CD14-positive monocyte (primary cell): ENCODE measurements at regions not wholly inside any gene's neighbourhood (a gene's known extent, or its start where the extent isn't known, plus 50 kb on each side); places are given as distances from the start of the nearest gene placed in this dataset.

ENCODE experiments used
- DNase-seq, 3 donors: peaks; one replicate each; pipeline ENCODE4 v3.0.0-alpha.2; 2011 to 2022
- H2AFZ ChIP-seq: 2 replicates; pipeline ENCODE4 v1.6.0; 2012; ENCODE audit warnings: mild to moderate bottlenecking, low read depth, low read length, inconsistent platforms; ENCODE audit not compliant: insufficient read depth, poor library complexity, severe bottlenecking
- H3K27ac ChIP-seq, 2 donors: 1 replicate in 1 of 2; 2 replicates in 1 of 2; pipeline ENCODE4 v1.5.1; 2012 to 2013; ENCODE audit warnings: low read length in 2 of 2, control low read depth in 1 of 2, inconsistent platforms in 1 of 2, low read depth in 1 of 2, mild to moderate bottlenecking in 1 of 2
- H3K27me3 ChIP-seq, 2 donors: one replicate each; pipeline versions ENCODE4 v1.6.0 to v1.6.1; 2011 to 2013; ENCODE audit warnings: low read length in 2 of 2; ENCODE audit not compliant: control insufficient read depth in 2 of 2, insufficient read depth in 2 of 2
- H3K36me3 ChIP-seq, 2 donors: replicated peaks in 1 of 2; 1 replicate in 1 of 2; 2 replicates in 1 of 2; pipeline versions ENCODE4 v1.5.1 to v1.6.1; 2012 to 2013; ENCODE audit warnings: low read length in 2 of 2, control low read depth in 1 of 2, inconsistent platforms in 1 of 2, mild to moderate bottlenecking in 1 of 2; ENCODE audit not compliant: insufficient read depth in 2 of 2, control insufficient read depth in 1 of 2
- H3K4me1 ChIP-seq, 2 donors: 1 replicate in 1 of 2; 2 replicates in 1 of 2; pipeline versions ENCODE4 v1.5.1 to v1.6.1; 2012 to 2013; ENCODE audit warnings: low read length in 2 of 2, control low read depth in 1 of 2, inconsistent platforms in 1 of 2, mild to moderate bottlenecking in 1 of 2, moderate library complexity in 1 of 2; ENCODE audit not compliant: insufficient read depth in 2 of 2, control insufficient read depth in 1 of 2
- H3K4me2 ChIP-seq: replicated peaks from 2 replicates; pipeline ENCODE3; 2012; ENCODE audit warnings: low read length, moderate library complexity, mild to moderate bottlenecking; ENCODE audit not compliant: poor library complexity, severe bottlenecking; ENCODE audit errors: extremely low read depth
- H3K4me3 ChIP-seq, 3 experiments: fragments of 200-600 bp in 1 of 3; sonication (generic) in 1 of 3; replicated peaks in 1 of 3; 1 replicate in 2 of 3; 2 replicates in 1 of 3; pipeline ENCODE4 v1.5.1; 2011 to 2013; ENCODE audit warnings: low read length in 3 of 3, mild to moderate bottlenecking in 3 of 3, control low read depth in 2 of 3, low read depth in 2 of 3, inconsistent platforms in 1 of 3, moderate library complexity in 1 of 3
- H3K79me2 ChIP-seq: 2 replicates; pipeline ENCODE4 v1.6.0; 2012; ENCODE audit warnings: mild to moderate bottlenecking, control low read depth, inconsistent platforms, low read length, moderate library complexity; ENCODE audit not compliant: insufficient read depth
- H3K9ac ChIP-seq: 2 replicates; pipeline ENCODE4 v1.6.0; 2017; ENCODE audit warnings: low read length, mild to moderate bottlenecking; ENCODE audit not compliant: insufficient read depth, poor library complexity, severe bottlenecking
- H3K9me3 ChIP-seq, 2 donors: replicated peaks in 1 of 2; 1 replicate in 1 of 2; 2 replicates in 1 of 2; pipeline versions ENCODE4 v1.5.1 to v1.6.1; 2012 to 2013; ENCODE audit warnings: low read length in 2 of 2, control low read depth in 1 of 2; ENCODE audit not compliant: control insufficient read depth in 1 of 2, insufficient read depth in 1 of 2
- H4K20me1 ChIP-seq: 2 replicates; pipeline ENCODE4 v1.6.0; 2012; ENCODE audit warnings: mild to moderate bottlenecking, low read length, control low read depth, moderate library complexity; ENCODE audit not compliant: insufficient read depth
- H3K27ac Mint-ChIP-seq, 7 donors: one replicate each; pipeline ENCODE4 v1.8.0; 2020; ENCODE audit warnings: mild to moderate bottlenecking in 7 of 7, mixed read lengths in 7 of 7, moderate library complexity in 6 of 7, inconsistent platforms in 2 of 7
- H3K27me3 Mint-ChIP-seq, 3 donors: one replicate each; pipeline ENCODE4 v1.8.0; 2021 to 2022; ENCODE audit warnings: low read depth in 3 of 3, mild to moderate bottlenecking in 3 of 3, mixed read lengths in 3 of 3, moderate library complexity in 3 of 3, inconsistent platforms in 1 of 3
- H3K36me3 Mint-ChIP-seq, 2 donors: one replicate each; pipeline ENCODE4 v1.8.0; 2020; ENCODE audit warnings: mixed read lengths in 2 of 2, inconsistent platforms in 1 of 2, mild to moderate bottlenecking in 1 of 2
- H3K4me1 Mint-ChIP-seq: one replicate; pipeline ENCODE4 v1.8.0; 2020; ENCODE audit warnings: mild to moderate bottlenecking, mixed read lengths
- H3K4me3 Mint-ChIP-seq, 2 donors: one replicate each; pipeline ENCODE4 v1.8.0; 2020; ENCODE audit warnings: mild to moderate bottlenecking in 2 of 2, mixed read lengths in 2 of 2, moderate library complexity in 1 of 2
- H3K9me3 Mint-ChIP-seq, 7 donors: one replicate each; pipeline ENCODE4 v1.8.0; 2020 to 2022; ENCODE audit warnings: mixed read lengths in 7 of 7, mild to moderate bottlenecking in 6 of 7, moderate library complexity in 6 of 7, inconsistent platforms in 2 of 7
- CTCF ChIP-seq: fragments of 200-600 bp; IDR thresholded peaks from one replicate; pipeline ENCODE4 v1.8.0; 2022; ENCODE audit warnings: antibody characterized with exemption, mild to moderate bottlenecking
- WGBS: methylation state at CpG from one replicate; pipeline ENCODE4 v1.1.5; 2013; ENCODE audit warnings: missing lambda C conversion rate; ENCODE audit not compliant: insufficient coverage; 5-methylcytosine and 5-hydroxymethylcytosine counted together
- intact Hi-C, 2 donors: fragments of 100-400 bp; cut with micrococcal nuclease; formaldehyde crosslinking; loops; one replicate each; pipeline versions ENCODE4 v1.15.0 to v1.15.1; 2023

DNA sequence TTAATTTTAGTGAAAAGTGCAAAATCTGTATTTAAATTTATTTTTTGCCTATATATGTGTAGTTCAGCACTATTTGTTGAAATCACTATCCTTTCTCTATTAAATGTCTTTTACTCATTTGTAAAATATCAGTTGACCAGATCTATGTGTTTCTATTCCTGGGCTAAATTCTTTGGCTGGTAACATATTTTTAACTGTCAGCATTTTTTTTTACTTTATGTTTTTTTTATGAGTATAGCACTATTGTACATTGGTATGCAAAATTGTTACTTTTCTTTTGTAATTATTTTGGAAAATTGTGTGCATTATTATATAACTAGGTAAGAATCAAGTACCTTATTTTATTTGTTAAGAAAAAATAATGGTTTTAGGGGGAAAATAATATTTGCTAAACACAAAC, 582.8 kb upstream of the ADGRB3 start:
- H3K4me3 ChIP-seq, result no peak overlapping the region
- no peak overlapping the region for H2AFZ ChIP-seq
- no peaks in the 10 kb centered on the region for H3K9me3 ChIP-seq
- Mint-ChIP-seq H3K27ac (no peak overlapping the region), H3K4me3 (no peak overlapping the region), H3K36me3 (no peaks in the 10 kb centered on the region), H3K4me1 (no peaks in the 10 kb centered on the region), H3K9me3 (peaks cover 0 to 6% (median 0%) of the 10 kb centered on the region in 7 donors), H3K27me3 (no peaks in the 10 kb centered on the region)
- H3K4me2 ChIP-seq, result no peak overlapping the region
- no peak overlapping the region for H3K27ac ChIP-seq
- intact Hi-C loops, result no loop called here
- H4K20me1 ChIP-seq, result no peaks in the 10 kb centered on the region
- no peaks in the 10 kb centered on the region for H3K36me3 ChIP-seq
- no peaks in the 10 kb centered on the region for H3K4me1 ChIP-seq
- H3K9ac ChIP-seq, result no peak overlapping the region
- TF ChIP-seq CTCF, result no peak
- no peaks in the 10 kb centered on the region for H3K27me3 ChIP-seq
- no peaks in the 10 kb centered on the region for H3K79me2 ChIP-seq
- no peak for DNase-seq

DNA sequence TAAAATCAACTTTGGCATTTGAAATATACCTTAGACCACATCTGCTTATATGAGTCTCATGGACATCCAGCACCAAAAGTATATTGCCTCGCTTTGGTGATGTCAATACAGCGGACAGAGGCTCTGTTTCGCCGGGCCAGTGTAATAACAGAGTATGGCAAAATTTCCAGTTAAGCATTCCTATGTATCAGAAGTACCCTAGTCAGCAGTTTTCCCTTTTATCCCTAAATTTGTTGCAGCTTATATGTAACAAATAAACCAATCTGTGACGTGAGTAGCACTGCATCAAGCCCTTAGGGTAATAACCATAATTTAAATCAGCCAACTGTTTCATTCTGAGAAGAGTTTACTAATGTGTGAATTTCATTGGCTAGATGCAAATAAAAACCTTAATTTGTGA, 585.5 kb upstream of the ADGRB3 start:
- no peak overlapping the region for H3K9ac ChIP-seq
- H3K27me3 Mint-ChIP-seq, result no peaks in the 10 kb centered on the region
- H3K4me1 Mint-ChIP-seq, result no peaks in the 10 kb centered on the region
- peaks cover 0 to 3% (median 0%) of the 10 kb centered on the region in 7 donors for H3K9me3 Mint-ChIP-seq
- H3K36me3 Mint-ChIP-seq, result no peaks in the 10 kb centered on the region
- no CpG with 5 or more reads among the region's 5 CpGs for whole genome bisulfite sequencing
- no peaks in the 10 kb centered on the region for H4K20me1 ChIP-seq
- H3K4me1 ChIP-seq, result no peaks in the 10 kb centered on the region
- H3K4me2 ChIP-seq, result no peak overlapping the region
- H3K36me3 ChIP-seq, result no peaks in the 10 kb centered on the region
- no peak for DNase-seq
- no peak overlapping the region for H2AFZ ChIP-seq
- TF ChIP-seq CTCF, result no peak
- H3K27ac Mint-ChIP-seq, result no peak overlapping the region
- no peak overlapping the region for H3K4me3 ChIP-seq
- H3K27ac ChIP-seq, result no peak overlapping the region
- no peaks in the 10 kb centered on the region for H3K27me3 ChIP-seq
- intact Hi-C loops, result no loop called here
- H3K4me3 Mint-ChIP-seq, result no peak overlapping the region
- no peaks in the 10 kb centered on the region for H3K9me3 ChIP-seq
- H3K79me2 ChIP-seq, result no peaks in the 10 kb centered on the region
